AG04449 (cell line): ENCODE measurements at regions not wholly inside any gene's neighbourhood (a gene's known extent, or its start where the extent isn't known, plus 50 kb on each side); places are given as distances from the start of the nearest gene placed in this dataset.

Experiments
- CTCF ChIA-PET: fragments of 350-600 bp; formaldehyde crosslinking; extraction: SDS; loops from one replicate; lab custom pipeline; 2021; ENCODE audit warnings: antibody characterized with exemption; lab: Yijun Ruan, JAX
- POLR2A ChIA-PET: fragments of 400-600, 350-600 bp; formaldehyde crosslinking; extraction: SDS; loops from one replicate; lab custom pipeline; 2020; ENCODE audit warnings: antibody characterized with exemption, inconsistent platforms; lab: Yijun Ruan, JAX
- DNase-seq: peaks from one replicate; pipeline ENCODE4 v3.0.0-alpha.2; 2010; ENCODE audit warnings: low read depth, low spot score
- H3K4me3 ChIP-seq: 2 replicates; pipeline ENCODE4 v1.5.1; 2011; ENCODE audit warnings: low read depth, mild to moderate bottlenecking, control low read depth, low read length
- TF ChIP-seq, protein P1 (sequence below): IDR thresholded peaks from one replicate; pipeline ENCODE4 v1.5.1; 2011; ENCODE audit warnings: mild to moderate bottlenecking, moderate library complexity, low read length, control low read depth, inconsistent platforms; ENCODE audit not compliant: insufficient read depth; ENCODE audit errors: missing control alignments

DNA sequence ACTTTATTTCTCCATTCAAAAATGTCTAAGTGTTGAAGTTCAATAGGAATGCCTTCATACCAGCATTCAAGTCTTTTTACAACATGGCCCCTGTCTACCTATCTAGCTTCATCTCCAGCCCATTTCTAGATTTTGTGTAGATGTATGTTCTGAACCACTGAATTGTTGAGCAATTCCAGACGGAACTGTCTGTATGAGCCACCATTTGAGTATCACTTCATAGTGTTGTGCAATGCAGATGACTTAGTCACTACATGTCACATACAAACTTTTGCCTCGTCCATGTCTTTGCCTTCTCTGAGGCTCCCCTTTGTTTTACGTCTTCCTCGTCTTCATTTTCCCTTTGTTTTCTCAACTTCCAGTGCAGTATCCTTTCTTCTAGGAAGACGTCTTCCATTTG lies 118.1 kb downstream of the INHBA start:
- CTCF ChIA-PET, result interaction anchor here (0.7 kb wide), 1 partner anchor 112 kb away, joined by 4 read pairs; no protein-coding TSS in a partner anchor
- no peak overlapping the region for H3K4me3 ChIP-seq
- TF ChIP-seq, protein P1, sequence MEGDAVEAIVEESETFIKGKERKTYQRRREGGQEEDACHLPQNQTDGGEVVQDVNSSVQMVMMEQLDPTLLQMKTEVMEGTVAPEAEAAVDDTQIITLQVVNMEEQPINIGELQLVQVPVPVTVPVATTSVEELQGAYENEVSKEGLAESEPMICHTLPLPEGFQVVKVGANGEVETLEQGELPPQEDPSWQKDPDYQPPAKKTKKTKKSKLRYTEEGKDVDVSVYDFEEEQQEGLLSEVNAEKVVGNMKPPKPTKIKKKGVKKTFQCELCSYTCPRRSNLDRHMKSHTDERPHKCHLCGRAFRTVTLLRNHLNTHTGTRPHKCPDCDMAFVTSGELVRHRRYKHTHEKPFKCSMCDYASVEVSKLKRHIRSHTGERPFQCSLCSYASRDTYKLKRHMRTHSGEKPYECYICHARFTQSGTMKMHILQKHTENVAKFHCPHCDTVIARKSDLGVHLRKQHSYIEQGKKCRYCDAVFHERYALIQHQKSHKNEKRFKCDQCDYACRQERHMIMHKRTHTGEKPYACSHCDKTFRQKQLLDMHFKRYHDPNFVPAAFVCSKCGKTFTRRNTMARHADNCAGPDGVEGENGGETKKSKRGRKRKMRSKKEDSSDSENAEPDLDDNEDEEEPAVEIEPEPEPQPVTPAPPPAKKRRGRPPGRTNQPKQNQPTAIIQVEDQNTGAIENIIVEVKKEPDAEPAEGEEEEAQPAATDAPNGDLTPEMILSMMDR, result no peak
- POLR2A ChIA-PET, result no interaction called here
- no peak for DNase-seq

DNA sequence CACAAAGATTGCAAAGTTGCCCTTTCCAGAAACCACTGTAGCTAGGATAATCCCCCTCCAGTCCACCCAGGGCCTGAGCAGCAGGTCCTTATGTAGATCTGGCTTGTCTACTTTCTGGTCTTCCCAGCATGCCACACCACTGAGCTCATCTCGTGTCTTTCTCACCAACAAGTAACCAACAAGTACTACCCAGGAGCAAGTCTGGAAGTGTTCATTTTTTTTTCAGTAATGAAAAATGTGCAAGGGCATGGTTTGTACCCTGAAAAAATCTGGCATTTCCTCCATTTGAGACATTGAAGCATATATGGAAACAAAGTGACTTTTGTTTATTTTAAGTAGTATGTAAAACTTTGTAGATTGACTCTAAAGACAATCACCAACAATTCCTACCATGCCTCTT lies 120.8 kb downstream of the INHBA start:
- no peak overlapping the region for H3K4me3 ChIP-seq
- DNase-seq, result peak; percentile 44
- CTCF ChIA-PET, result interaction anchor here (2.5 kb wide), 1 partner anchor 114 kb away, joined by 10 read pairs; no protein-coding TSS in a partner anchor
- POLR2A ChIA-PET, result no interaction called here
- TF ChIP-seq, protein P1, result no peak

DNA sequence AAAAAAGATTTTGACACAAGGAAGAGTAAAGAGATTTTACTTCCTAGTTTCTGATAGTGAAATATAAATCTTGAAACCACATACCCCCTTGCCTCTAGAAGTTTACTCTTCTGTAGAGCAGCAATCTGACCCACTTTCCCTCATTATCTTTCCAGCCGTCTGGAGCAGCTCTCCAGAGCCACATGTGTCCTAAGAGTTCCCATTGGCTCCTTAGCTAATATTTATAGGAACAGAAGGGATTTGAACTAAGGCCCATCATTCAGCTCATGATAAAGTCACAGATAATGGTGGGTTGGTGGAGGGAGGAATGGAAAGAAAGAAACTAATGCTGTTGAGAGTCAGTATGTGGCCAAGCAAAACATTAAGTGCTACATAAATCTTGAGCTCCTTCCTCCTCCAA lies 121.8 kb downstream of the INHBA start:
- no peak for DNase-seq
- no peak overlapping the region for H3K4me3 ChIP-seq
- CTCF ChIA-PET, result interaction anchor here (1.8 to 2.5 kb wide), 2 partner anchors 10 to 116 kb away, joined by 3 to 10 read pairs; no protein-coding TSS in a partner anchor
- TF ChIP-seq, protein P1, result no peak
- POLR2A ChIA-PET, result interaction anchor here (0.7 kb wide), 2 partner anchors 47 to 100 kb away, joined by 3 to 5 read pairs; no protein-coding TSS in a partner anchor

DNA sequence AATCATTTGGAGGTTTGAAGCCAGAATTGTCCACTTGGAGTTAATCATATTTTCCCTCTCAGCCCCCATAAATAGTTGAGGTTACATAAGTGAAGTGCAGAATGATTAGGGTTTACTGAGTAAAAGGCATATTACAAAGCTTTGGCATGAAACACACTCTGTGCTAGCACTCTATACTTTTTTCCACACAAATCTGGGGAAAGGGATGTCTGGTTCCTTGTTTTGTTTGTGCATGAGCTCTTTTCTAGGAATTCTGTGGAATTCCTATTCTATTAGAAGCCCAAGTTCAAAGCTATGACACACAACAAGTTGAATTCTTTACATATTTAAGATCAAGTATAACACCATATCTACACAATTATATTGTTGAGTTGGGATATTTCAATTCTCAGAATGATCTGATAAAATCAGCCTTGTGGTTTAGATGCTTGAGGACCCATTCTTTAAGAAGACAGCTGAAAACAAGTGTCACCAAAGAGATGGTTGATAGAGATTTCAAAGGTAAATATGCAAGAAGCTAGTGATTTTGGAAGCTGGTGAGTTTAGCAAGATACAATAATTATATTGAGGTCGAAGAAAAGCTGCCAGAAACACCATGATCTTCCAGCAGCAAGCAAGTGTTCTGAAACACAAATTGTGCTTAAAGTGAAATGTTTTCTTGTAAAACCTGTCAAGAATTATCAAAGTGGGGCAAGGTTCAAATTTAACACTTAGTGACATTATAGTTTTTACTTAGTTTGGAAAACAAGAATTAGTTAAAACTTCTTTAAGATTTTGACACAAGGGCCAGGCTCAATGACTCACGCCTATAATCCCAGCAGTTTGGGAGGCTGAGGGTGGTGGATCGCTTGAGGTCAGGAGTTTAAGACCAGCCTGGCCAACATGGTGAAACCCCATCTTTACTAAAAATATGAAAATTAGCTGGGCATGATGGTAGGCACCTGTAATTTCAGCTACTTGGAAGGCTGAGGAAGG lies 122.6 kb downstream of the INHBA start:
- ChIA-PET CTCF (interaction anchor here (0.7 to 2.5 kb wide), 5 partner anchors 10 to 126 kb away, joined by 3 to 10 read pairs (median 3); no protein-coding TSS in a partner anchor), POLR2A (interaction anchor here (0.6 to 1.4 kb wide), 7 partner anchors 57 to 1388 kb away, joined by 3 to 5 read pairs (median 4); no protein-coding TSS in a partner anchor)
- TF ChIP-seq, protein P1, result no peak
- DNase-seq, result peak; percentile 94
- no peak overlapping the region for H3K4me3 ChIP-seq

DNA sequence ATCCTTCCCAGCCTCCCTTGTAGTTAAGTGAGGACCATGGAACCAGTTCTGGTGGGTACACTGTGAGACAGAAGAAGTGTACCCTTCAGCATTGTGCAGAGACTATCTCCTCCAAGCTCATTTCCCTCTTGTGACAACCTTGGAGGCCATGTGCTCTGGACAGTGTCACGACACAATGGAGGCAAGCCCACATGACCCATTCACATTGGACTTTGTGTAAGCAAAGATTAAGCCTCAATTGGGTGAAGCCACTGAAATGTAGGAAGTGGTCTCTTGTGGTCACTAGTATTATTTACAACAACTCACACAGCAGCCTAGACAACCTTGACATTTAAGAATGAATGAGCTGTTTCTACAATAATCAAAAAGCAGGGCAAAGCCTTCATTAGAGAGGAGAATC lies 124.2 kb downstream of the INHBA start:
- CTCF ChIA-PET, result no interaction called here
- no peak overlapping the region for H3K4me3 ChIP-seq
- POLR2A ChIA-PET, result no interaction called here
- DNase-seq, result no peak
- TF ChIP-seq, protein P1, result no peak

DNA sequence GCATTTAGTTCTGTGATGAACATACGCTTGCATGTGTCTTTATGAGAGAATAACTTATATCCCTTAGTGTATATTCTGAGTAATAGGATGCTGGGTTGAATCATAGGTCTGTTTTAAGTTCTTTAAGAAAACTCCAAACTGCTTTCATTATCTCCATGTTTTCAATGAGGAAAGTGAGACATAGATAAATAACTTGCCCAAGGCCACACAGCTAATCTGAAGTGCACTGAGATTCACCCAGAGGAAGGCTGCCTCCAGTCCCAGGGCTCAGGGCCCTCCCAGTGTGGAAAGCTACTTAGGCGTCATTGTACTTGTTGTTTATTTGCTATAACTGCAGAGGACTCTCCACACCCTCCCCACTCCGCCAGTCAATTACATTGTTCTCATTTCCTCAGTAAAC lies 126.7 kb downstream of the INHBA start:
- CTCF ChIA-PET, result no interaction called here

More for the DNA sequence above, 126.7 kb downstream of the INHBA start:
- DNase-seq, result no peak
- TF ChIP-seq, protein P1, result no peak
- no peak overlapping the region for H3K4me3 ChIP-seq
- POLR2A ChIA-PET, result no interaction called here
